HG03159 (cell line): ENCODE measurements at regions not wholly inside any gene's neighbourhood (a gene's known extent, or its start where the extent isn't known, plus 50 kb on each side); places are given as distances from the start of the nearest gene placed in this dataset.
"Not testable (repeated sequence)": the region's sequence is repeated elsewhere in the genome, so short reads cannot be mapped to it uniquely, and the experiment has no call there.

Source experiments
- ATAC-seq: cut with Tn5 transposase; IDR thresholded peaks from one replicate; pipeline ENCODE4 v1.9.1; 2021; ENCODE audit warnings: mild to moderate bottlenecking, moderate library complexity; ENCODE audit not compliant: unreplicated experiment

DNA sequence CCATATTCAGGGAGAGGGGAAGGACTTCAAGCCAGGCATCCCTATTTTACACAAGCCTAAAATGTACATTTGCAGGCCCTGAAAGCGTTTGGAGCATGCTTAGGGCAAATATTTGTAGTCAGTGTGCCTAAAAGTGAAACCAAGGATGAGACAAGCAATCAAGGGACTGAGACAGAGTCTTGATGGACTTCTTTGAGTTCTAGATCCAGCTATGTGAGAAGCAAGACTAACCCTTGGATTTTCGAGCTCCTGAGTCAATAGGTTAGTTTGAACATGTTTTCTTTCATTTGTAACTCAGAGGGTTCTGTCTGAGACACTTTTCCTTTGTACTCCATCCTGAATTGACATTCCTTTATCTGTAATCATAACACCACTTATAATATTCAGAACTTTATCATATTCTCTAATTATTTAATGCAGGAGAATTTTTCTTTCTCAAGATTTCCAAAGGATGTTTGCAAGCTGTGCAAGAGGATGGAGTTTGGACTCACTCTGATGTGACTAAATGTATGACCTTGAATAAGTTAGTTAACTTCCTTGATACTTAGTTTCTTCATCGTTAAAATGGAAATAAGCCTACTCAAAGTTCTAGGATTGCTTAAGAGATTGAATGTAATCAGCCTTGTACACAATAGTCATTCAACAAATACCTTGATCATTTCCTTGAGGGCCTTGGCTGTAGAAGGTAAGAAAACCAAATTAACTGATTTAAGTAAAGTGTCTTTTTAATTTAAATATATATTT is 1237.8 kb upstream of the ZEB2 start:
- no peak for ATAC-seq

DNA sequence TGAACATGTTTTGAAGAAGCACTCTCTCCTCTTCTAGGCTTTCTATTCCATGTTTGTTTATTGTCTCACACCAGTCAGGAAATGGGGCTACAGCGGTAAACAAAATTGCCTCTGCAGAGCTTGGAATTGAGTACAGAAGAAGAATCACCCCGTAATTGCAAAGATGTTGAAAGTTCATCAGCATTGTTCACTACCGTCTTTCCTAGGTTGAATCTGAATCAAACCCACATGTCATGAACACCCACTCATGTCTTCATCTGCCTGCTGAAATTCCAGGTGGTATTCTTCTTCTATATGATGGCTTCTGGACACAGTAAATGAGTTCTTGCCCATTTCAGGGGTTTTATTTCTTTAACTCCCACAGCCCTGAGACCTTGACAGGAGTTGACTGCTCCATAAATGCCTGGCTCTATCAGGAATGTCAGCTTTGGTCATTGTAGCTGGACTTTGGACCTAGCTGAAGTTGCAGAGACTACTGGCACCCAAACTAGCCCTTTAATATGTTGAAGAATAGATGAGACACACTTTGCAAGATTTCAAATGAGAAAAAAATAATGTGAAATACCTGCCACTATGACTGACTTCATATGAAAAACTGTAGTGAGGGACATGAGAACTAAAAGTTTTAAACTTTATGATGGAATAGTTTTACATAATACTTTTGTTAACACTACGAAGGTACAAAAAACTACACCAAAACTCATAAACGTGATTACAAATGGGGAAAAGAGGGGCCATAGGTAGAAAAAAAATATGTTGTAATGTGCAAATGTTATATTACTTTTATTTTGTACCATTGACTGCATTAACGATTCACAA is 1235.3 kb upstream of the ZEB2 start:
- ATAC-seq: no peak

- no peak for ATAC-seq
These were observed 1234.0 kb upstream of the ZEB2 start for GRCh38 chr2:145753966-145754365.

DNA sequence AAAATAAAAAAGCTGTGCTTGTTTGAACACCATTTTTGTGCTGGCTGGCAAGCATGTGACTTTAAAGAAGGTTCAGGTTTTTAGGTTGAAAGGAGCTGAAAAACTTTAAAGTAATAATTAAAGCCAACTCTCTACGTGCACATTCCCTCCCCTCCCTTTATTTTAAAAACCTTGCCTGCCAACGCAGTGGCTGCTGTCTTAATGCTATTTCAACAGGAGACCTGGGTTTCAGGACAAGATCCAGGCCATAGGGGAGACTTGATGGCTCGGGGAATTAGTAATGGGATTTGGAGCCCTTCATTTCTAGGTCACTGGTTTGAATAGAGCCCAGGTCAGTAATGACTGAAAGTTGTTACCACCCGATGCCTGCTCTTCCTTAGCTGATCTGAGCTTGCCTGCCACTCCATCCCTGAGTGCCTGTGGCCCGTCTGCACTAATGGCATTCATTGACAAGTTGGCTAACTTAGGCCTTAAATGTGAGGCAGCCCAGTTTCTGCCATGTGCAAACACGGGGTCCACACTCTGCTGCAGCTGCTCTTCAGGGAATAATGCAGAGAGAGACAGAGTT is 1233.2 kb upstream of the ZEB2 start:
- no peak for ATAC-seq

- peak; percentile 26 for ATAC-seq
These were observed 1232.3 kb upstream of the ZEB2 start for GRCh38 chr2:145752091-145752806.

DNA sequence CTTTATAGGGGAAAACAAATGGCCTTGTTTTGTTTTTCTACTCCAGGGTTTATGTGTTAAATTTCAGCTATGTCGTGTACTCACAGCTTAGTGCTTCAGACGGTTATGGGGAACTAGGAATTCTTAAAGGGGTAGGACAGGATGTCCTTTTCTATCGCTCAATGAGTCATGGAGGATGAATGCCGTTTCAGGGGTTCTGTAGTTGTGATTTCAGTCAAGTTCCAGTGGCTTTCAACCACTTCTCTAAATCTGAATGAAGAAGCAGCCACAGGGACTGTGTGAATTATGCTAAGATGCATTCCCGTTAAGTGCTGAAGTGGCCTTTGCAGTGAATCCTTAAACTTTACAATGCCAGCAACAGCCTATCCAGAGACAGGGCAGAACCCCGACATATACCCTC is 1231.7 kb upstream of the ZEB2 start:
- peak; percentile 87 for ATAC-seq

DNA sequence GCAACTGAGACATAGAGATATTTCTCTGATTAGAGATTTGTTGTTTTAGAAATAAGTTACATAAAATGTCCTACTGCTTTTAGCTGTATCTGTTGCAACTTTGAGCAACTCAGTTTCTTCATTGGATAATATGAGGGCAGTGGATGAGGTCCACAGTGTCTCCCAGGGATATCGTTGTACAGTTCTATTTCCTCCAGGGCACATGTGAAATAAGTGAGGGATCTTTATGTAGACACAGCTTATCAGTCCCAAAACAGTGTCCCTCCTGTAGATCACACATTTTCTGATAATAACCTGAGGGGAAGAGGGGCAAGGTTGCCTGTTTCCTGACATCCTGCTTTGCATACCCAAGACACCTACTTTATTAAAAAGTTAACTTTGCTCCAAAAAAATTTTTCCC is 1231.2 kb upstream of the ZEB2 start:
- ATAC-seq: no peak

GRCh38 chr2:145750612-145751011 is 1230.7 kb upstream of the ZEB2 start:
- ATAC-seq: no peak

DNA sequence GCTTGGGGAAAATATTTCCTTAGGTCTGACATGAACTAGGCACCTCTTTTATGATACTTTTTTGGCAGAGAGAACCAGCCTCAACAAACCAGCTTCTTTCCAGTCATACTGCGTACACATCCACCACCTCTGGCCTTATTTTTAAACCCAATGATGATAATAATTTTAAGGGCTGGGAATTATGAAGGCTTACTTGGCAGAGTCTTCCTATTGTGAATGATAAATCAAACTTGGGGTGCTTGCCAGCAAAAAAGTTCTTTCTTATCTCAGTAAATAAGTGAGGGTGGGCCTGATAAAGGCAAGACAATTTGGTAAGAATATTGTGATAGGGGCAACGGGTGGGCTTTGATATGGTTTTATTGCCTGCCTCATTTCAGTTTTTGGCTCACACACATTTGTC is 1230.2 kb upstream of the ZEB2 start:
- no peak for ATAC-seq

GRCh38 chr2:145749556-145749955 is 1229.6 kb upstream of the ZEB2 start:
- ATAC-seq: no peak

- peak; percentile 54 for ATAC-seq
These were observed 1229.0 kb upstream of the ZEB2 start for GRCh38 chr2:145748927-145749326.

DNA sequence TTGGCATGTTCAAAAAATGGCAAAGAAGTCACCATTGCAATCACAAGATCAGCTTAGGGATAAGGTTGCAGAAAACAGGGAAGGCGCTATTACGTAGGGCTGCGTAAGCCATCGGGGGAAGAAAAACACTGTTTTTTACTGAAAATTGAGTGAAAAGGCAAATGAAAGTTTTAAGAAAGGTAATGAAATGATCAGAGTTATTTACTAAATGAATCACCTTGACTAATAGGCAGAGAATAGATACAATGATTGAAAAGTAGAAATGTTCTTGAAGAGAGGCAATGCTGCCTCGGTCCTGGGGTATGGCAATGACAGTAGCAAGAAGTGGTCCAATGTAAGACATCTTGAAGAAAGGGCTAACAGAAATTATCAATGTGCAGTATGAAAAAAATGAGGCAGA is 1227.8 kb upstream of the ZEB2 start:
- ATAC-seq: no peak

- not testable (repeated sequence) for ATAC-seq
These were observed 1225.4 kb upstream of the ZEB2 start for GRCh38 chr2:145745387-145745721.

DNA sequence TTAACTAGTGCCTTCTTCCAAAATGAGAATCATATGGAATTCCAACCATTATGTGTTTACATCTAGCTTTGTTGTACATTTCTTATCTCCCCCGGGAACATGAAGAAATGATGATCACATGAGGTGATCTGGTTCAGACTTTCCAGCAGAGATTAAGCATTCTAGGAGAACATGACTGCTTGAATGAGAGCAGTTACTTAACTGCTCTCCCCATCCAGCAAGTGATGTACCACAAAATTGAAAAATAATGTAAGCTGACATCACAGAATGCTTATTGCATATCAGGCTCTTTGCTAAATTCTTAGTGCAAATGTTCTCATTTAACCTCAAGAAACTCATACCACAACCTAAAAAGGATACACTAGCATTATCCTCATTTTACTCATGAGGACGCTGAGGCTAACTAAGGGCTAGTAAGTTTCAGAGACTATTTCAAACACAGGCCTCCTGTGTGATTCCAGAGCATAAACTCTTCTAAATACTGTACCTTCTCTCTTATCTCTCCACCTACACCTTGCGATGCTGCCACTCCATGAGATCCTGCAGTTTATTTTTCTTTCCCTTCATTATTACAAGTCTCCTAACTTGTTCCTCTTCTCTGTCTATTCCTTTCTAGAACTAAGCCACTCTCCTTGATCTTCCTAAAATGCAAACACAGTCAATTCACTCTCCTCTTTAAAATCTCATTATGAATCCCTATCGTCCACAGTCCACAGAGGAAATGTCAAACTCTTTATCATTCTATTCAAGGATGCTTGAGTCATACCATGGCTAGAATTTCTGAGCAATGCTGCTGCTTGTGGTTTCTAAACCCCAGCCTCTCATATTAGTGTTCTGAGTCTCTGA is 1224.8 kb upstream of the ZEB2 start:
- peak; percentile 72 for ATAC-seq

GRCh38 chr2:145743011-145743410 is 1223.1 kb upstream of the ZEB2 start:
- no peak for ATAC-seq

DNA sequence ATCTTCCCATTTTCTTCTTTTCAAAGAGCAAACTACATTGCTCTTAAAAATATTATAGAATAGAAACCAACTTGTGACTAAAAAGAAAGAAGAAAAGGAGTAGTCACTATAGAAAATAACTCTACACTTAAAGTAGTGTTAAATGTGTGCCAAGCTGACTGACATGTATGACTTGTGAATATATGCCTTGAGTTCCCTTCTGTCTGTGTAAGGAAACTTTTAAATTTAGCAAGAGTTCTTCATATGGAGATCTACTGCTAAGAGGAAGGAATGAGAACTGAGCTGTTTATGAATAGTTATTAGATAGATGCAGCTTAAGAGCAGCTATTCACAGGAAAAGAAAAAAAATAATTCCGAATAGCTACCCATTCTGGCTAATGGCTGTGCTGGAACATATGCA is 1221.7 kb upstream of the ZEB2 start:
- no peak for ATAC-seq

- no peak for ATAC-seq
These were observed 1221.3 kb upstream of the ZEB2 start for GRCh38 chr2:145741181-145741580.

GRCh38 chr2:145740302-145740701 is 1220.4 kb upstream of the ZEB2 start:
- ATAC-seq: no peak

DNA sequence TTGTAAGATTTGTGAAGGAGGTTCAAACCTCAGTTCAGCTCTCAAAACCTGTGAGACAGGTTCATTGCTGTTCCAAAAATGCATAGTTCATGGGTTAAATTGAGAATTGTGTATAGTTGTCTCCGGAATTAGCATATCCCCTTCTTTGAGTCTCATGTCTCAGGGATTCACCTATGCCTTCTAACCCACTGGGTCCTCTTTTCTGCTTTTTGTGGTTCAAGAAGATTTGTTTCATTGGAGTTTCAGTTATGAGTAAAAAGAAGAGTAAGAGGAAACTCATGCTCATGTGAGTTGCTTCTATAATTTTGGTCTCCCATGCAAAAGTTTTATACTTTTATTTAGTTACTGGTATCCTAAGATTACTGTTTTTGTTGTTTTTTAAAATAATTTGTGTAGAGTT is 1219.8 kb upstream of the ZEB2 start:
- ATAC-seq: peak; percentile 66

DNA sequence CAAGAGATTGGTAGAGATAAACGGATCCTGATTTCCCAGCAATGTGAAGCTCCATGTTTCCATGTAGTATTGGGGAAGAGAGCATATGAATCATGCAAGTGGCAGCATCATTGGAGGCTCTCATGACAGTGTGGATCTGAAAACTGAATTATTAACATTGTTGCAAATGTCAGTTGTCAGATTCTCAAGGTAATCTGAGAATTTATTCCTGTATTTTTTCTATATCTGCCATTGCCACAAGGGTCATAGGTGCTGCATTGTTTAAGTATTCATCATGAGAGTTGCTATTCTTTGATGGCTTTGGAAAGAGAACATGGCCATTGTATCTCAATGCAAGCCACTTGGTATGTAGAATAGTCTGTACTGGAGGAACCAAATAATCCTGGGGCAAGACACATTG is 1217.0 kb upstream of the ZEB2 start:
- no peak for ATAC-seq

- ATAC-seq: no peak
These were observed 1211.5 kb upstream of the ZEB2 start for GRCh38 chr2:145731467-145731866.
